Caki2 (cell line): ENCODE measurements at regions not wholly inside any gene's neighbourhood (a gene's known extent, or its start where the extent isn't known, plus 50 kb on each side); places are given as distances from the start of the nearest gene placed in this dataset.
A peak's percentile ranks its signal among the peaks of the same experiment; 100 is the strongest.
"Not testable (repeated sequence)": the region's sequence is repeated elsewhere in the genome, so short reads cannot be mapped to it uniquely, and the experiment has no call there.

Experiments
- DNase-seq: peaks from one replicate; pipeline ENCODE4 v3.0.0-alpha.2; 2015; ENCODE audit warnings: low read depth
- in situ Hi-C: cut with HindIII; loops from 2 replicates; pipeline ENCODE4 v1.10.0; 2016; ENCODE audit warnings: low sequenced_read_pairs, low pct_unique_long_range_greater_than_20kb, mixed read lengths

DNA sequence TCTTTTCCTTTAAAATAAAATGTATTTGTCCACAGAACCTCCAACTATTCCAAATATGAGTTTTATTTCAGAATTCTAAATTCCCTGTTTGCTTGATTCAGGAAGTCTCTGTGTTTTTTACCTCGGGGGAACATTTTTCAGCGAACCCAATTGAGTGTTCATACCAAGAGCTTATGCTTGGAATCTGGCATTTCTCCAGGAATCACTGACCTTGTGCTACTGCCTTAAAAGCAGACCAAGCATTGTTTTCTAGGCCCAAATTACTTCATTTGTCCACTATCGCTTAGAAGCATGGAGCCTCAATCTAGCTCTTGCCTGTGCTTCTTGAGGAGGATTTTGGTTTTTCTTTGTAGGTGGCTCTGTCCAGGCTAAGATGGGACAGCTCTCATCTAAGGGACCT is 59.4 kb downstream of the EBLN1 start:
- in situ Hi-C loops = no loop called here
- DNase-seq = no peak

GRCh38 chr10:22156750-22157149 is 61.1 kb downstream of the EBLN1 start:
- no peak for DNase-seq
- in situ Hi-C loops = no loop called here

- DNase-seq = no peak
- in situ Hi-C loops = no loop called here
Observed at GRCh38 chr10:22152403-22152802, 65.4 kb downstream of the EBLN1 start.

DNA sequence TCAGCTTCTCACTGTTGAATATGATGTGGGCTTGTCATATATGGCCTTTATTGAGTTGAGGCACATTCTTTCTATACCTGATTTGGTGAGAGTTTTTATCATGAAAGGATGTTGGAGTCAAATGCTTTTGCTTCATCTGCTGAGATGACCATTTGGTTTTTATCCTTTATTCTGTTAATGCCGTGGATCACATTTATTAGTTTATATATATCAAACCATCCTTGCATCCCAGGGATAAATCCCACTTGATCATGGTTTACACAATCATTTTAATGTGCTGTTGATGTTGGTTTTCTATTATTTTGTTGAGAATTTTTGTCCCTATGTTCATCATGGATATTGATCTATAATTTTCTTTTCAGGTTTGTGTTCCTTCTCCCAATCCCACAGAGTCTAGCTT is 67.0 kb downstream of the EBLN1 start:
- DNase-seq = no peak
- in situ Hi-C loops = no loop called here

- DNase-seq = no peak
Observed at GRCh38 chr10:22148961-22149360, 68.9 kb downstream of the EBLN1 start.

GRCh38 chr10:22145873-22146272 is 71.9 kb downstream of the EBLN1 start:
- DNase-seq, in situ Hi-C loops: not testable (repeated sequence)

More at GRCh38 chr10:22148961-22149360, 68.9 kb downstream of the EBLN1 start:
- in situ Hi-C loops = no loop called here

DNA sequence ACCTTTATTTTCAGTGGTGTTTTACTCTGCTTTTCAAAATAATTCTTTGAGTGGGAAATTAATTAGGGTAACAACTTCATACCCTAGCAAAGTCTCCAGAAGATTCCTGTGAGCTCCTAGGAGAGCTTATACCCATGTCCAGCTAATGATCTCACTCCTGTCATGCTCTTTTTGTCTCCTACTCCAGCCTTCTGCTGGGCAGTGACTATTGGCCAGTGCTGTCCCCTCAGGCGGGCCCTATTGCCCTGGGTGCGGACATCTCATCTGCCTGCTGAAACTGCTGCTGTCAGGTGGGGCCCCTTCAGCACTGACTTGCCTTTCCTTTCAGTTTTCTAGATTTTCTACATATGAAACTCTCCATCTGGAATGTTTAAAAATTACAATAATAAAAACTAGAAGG is 80.3 kb downstream of the EBLN1 start:
- DNase-seq = no peak
- in situ Hi-C loops = no loop called here

DNA sequence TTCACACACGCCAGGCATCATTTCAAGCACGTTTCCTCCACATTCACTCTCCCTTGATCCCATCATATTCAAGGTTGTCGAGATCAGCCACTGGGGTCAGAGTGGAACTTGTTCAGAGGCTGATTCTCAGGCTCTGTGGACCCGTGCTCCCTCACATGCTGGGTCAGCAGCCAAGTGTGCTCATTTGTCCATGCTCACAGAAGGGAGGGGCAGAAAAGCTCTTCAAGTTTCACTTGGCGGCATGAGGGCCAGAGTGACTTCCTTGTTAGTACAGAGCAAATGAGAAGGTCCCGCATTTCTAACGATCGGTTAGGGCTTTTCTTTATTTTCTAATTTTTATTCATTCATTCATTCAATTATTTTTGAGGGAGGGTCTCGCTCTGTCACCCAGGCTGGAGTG is 82.2 kb downstream of the EBLN1 start:
- in situ Hi-C loops = no loop called here
- DNase-seq = no peak

DNA sequence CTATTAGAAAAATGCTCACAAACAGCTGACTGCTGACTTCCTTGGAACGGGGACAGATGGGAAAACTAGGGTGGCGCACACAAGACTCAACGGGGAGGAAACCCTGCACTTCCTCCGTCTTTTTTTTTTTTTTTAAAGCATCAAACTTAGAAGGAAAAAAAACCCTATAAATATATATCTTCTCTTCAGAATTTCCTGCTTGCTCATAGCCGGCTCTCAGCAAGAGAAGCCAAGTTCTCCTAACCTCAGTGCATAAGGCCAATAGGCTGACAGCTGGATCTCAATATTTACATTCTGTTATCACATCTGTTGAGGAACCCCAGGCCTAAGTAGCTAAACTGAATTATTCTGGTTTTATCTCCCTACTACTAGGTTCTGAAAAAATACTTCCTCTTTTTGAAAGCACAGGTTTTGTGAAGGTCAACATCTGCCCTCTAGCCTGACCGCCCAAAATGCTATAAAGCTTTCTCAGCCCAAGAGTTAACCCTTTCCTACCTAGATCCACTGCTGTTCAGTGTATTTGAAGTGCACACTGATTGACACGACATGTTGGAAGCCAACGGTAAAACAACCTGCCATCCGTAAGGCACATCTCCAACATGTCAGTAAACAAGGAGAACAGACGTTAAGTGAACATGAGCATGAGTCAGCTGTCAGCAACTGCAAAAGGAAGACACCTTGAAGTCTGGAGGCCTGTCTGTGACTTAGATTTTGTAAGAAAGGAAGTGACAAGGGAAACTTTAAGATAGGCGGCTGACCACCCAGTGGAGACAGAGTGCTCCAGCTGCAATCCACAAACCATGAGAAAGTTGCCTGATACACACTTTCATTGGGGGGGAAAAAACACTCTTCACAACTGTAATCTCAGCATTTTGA is 83.8 kb downstream of the EBLN1 start:
- in situ Hi-C loops = no loop called here
- no peak for DNase-seq

DNA sequence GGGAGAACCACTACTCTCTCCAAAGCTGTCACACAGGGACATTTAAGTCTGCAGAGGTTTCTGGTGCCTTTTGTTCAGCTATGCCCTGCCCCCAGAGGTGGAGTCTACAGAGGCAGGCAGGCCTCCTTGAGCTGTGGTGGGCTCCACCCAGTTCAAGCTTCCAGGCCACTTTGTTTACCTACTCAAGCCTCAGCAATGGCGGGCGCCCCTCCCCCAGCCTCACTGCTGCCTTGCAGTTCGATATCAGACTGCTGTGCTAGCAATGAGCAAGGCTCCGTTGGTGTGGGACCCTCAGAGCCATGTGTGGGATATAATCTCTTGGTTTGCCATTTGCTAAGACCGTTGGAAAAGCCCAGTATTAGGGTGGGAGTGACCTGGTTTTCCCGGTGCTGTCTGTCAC is 87.0 kb downstream of the EBLN1 start:
- DNase-seq, in situ Hi-C loops: not testable (repeated sequence)

GRCh38 chr10:22129612-22130011 is 88.2 kb downstream of the EBLN1 start:
- DNase-seq, in situ Hi-C loops: not testable (repeated sequence)

- in situ Hi-C loops, DNase-seq: not testable (repeated sequence)
Observed at GRCh38 chr10:22121181-22121580, 96.6 kb downstream of the EBLN1 start.

DNA sequence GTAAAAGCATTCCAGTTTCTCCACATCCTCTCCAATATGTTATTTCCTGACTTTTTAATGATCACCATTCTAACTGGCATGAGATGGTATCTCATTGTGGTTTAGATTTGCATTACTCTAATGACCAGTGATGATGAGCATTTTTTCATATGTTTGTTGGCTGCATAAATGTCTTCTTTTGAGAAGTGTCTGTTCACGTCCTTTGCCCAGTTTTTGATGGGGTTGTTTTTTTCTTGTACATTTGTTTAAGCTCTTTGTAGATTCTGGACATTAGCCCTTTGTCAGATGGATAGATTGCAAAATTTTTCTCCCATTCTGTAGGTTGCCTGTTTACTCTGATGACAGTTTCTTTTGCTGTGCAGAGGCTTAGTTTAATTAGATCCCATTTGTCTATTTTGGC is 97.7 kb downstream of the EBLN1 start:
- in situ Hi-C loops, DNase-seq: not testable (repeated sequence)

DNA sequence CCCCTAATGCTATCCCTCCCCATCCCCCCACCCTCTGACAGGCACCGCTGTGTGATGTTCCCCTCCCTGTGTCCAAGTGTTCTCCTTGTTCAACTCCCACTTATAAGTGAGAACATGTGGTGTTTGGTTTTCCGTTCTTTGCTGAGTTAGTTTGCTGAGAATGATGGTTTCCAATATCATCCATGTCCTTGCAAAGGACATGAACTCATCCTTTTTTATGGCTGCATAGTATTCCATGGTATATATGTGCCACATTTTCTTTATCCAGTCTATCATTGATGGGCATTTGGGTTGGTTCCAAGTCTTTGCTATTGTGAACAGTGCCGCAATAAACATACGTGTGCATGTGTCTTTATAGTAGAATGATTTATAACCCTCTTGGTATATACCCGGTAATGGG is 98.2 kb downstream of the EBLN1 start:
- DNase-seq, in situ Hi-C loops: not testable (repeated sequence)

GRCh38 chr10:22111705-22112104 is 106.1 kb downstream of the EBLN1 start:
- no peak for DNase-seq
- in situ Hi-C loops = no loop called here

DNA sequence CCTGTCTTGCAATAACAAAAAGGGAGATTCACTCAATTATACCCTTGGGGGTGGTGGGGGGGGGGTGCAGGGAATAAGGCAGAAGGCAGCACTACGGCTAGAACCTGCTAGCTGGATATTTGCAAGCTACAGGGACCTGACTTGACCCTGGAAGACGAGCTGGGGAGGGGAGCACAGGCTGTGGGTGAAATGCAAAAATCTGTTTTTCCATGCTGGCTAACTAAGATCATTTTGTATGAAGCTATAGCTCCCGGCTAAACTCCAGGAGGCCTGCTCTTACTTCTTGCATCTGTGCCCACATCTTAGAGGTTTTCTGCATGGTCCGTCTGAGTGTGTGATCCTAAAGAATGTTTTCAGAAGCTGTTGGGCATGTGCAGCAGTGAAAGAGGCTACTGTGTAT is 106.6 kb downstream of the EBLN1 start:
- DNase-seq = no peak
- in situ Hi-C loops = no loop called here

GRCh38 chr10:22110761-22111160 is 107.1 kb downstream of the EBLN1 start:
- DNase-seq = no peak
- in situ Hi-C loops = no loop called here

DNA sequence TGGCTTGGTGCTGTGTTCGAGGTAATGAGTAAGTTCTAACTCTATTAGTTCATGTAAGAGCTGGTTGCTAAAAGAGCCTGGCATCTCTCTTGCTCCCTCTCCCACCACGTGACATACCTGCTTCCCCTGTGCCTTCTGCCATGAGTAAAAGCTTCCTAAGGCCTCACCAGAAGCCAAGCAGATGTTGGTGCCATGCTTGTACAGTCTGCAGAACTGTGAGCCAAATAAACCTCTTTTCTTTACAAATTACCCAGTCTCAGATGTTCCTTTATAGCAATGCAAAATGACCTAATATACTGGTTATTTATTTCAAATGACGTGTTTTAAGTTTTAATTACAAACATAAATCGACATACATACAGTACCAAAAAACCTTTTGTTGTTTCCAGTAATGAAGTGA is 101.7 kb upstream of the DNAJC1 start:
- in situ Hi-C loops = no loop called here
- DNase-seq = no peak

- DNase-seq = peak; percentile 11
- in situ Hi-C loops = no loop called here
Observed at GRCh38 chr10:22103701-22104470, 100.4 kb upstream of the DNAJC1 start.
